ENCODE measurements at regions not wholly inside any gene's neighbourhood (a gene's known extent, or its start where the extent isn't known, plus 50 kb on each side); places are given as distances from the start of the nearest gene placed in this dataset.

GRCh38 chr14:46499521-46499920 is 152.1 kb downstream of the RPL10L start:
- no peak for ATAC-seq (ENCODE audit: low read depth)
- Mint-ChIP-seq H3K9me3 (peaks cover 2% of the 10 kb centered on the region), H3K36me3 (ENCODE audit: low read depth) (no peaks in the 10 kb centered on the region), H3K4me1 (no peaks in the 10 kb centered on the region), H3K27me3 (no peaks in the 10 kb centered on the region), H3K4me3 (no peak overlapping the region), H3K27ac (no peak overlapping the region)
- DNase-seq = no peak
- intact Hi-C loops (cut with micrococcal nuclease) = no loop called here
- ChIA-PET POLR2A (no interaction called here), CTCF (no interaction called here)
- TF ChIP-seq, protein P1, sequence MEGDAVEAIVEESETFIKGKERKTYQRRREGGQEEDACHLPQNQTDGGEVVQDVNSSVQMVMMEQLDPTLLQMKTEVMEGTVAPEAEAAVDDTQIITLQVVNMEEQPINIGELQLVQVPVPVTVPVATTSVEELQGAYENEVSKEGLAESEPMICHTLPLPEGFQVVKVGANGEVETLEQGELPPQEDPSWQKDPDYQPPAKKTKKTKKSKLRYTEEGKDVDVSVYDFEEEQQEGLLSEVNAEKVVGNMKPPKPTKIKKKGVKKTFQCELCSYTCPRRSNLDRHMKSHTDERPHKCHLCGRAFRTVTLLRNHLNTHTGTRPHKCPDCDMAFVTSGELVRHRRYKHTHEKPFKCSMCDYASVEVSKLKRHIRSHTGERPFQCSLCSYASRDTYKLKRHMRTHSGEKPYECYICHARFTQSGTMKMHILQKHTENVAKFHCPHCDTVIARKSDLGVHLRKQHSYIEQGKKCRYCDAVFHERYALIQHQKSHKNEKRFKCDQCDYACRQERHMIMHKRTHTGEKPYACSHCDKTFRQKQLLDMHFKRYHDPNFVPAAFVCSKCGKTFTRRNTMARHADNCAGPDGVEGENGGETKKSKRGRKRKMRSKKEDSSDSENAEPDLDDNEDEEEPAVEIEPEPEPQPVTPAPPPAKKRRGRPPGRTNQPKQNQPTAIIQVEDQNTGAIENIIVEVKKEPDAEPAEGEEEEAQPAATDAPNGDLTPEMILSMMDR (IDR thresholded peaks at IDR 0.05) = no peak

- DNase-seq (no peak), ATAC-seq (ENCODE audit: low read depth) (no peak)
- Mint-ChIP-seq H3K27me3 (no peaks in the 10 kb centered on the region), H3K27ac (no peak overlapping the region), H3K9me3 (peaks cover 2% of the 10 kb centered on the region), H3K4me1 (no peaks in the 10 kb centered on the region), H3K4me3 (no peak overlapping the region), H3K36me3 (ENCODE audit: low read depth) (no peaks in the 10 kb centered on the region)
- ChIA-PET CTCF (no interaction called here), POLR2A (no interaction called here)
- intact Hi-C loops (cut with micrococcal nuclease) = no loop called here
- TF ChIP-seq, protein P1 (IDR thresholded peaks at IDR 0.05) = no peak
These were observed 155.2 kb downstream of the RPL10L start for GRCh38 chr14:46496409-46496808.

DNA sequence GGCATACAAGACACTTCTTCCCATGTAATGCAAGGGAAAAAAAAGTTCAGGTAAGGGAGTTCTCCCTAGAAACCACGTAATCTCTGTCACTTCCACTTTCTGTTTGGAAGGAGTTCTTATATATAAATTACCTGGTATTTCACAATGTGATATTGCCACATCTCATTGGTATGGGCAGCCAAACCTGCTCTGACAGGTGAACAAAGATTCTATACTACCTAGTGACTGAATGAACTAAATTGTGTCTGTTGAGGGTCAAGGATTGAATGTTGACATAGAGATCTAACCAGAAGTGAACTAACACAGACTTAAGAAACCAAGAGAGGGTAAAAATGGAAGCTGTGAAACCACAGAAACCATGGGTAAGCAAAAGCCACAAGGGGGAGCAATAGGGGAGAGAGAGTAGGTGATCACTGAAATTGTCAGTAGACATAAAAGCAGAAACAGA is 161.3 kb downstream of the RPL10L start:
- intact Hi-C loops (cut with micrococcal nuclease) = no loop called here
- Mint-ChIP-seq H3K9me3 (peaks cover 5% of the 10 kb centered on the region), H3K27ac (no peak overlapping the region), H3K4me3 (no peak overlapping the region), H3K36me3 (ENCODE audit: low read depth) (no peaks in the 10 kb centered on the region), H3K4me1 (no peaks in the 10 kb centered on the region), H3K27me3 (no peaks in the 10 kb centered on the region)
- CTCF ChIA-PET = no interaction called here
- POLR2A ChIA-PET = no interaction called here
- DNase-seq (no peak), ATAC-seq (ENCODE audit: low read depth) (no peak)
- TF ChIP-seq, protein P1 (IDR thresholded peaks at IDR 0.05) = no peak

- ATAC-seq (ENCODE audit: low read depth) (no peak), DNase-seq (no peak)
- Mint-ChIP-seq H3K27me3 (no peaks in the 10 kb centered on the region), H3K36me3 (ENCODE audit: low read depth) (no peaks in the 10 kb centered on the region), H3K27ac (no peak overlapping the region), H3K4me1 (no peaks in the 10 kb centered on the region), H3K9me3 (peaks cover 3% of the 10 kb centered on the region), H3K4me3 (no peak overlapping the region)
- TF ChIP-seq, protein P1 (IDR thresholded peaks at IDR 0.05) = no peak
- POLR2A ChIA-PET = no interaction called here
- CTCF ChIA-PET = no interaction called here
- intact Hi-C loops (cut with micrococcal nuclease) = no loop called here
These were observed 163.2 kb downstream of the RPL10L start for GRCh38 chr14:46488374-46488773.

DNA sequence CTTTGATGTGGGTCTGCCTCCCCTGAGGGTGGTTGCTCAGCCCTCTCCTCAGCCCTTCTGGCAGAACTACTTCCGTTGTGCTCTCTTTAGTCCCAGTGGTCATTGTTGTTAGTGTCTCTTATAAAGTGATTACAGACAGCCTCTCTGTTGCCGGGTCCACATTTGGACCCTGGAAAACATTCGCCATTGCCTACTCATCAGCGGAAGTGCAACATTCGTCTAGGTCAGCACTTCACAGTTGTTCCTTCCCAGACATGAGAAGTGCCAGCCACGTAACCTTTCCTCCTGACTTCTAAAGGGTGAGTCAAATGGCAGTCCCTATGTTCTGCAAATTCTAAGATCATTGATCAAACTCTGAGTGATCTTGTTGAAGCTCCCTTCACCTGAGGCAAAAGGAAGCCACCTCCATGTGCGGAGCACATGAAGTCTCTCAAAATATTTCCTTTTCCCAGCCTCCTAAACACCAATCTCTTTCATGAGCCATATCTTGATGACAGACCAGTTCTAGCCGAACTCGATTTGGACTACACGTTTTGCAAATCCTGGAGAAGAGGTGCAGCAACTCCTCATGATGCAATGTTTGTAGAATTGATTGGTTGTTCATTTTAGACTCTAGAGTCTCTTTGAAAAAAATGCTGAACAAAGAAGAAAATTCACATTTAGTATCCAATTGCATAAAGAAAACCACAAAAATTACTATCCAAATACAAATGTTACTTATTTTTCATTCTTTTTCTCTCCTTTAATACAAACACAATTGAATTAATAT is 163.8 kb downstream of the RPL10L start:
- Mint-ChIP-seq H3K9me3 (peaks cover 3% of the 10 kb centered on the region), H3K36me3 (ENCODE audit: low read depth) (no peaks in the 10 kb centered on the region), H3K4me1 (no peaks in the 10 kb centered on the region), H3K4me3 (no peak overlapping the region), H3K27ac (no peak overlapping the region), H3K27me3 (no peaks in the 10 kb centered on the region)
- ChIA-PET POLR2A (no interaction called here), CTCF (no interaction called here)
- DNase-seq (no peak), ATAC-seq (ENCODE audit: low read depth) (no peak)
- intact Hi-C loops (cut with micrococcal nuclease) = no loop called here
- TF ChIP-seq, protein P1 (IDR thresholded peaks at IDR 0.05) = no peak
